Peyer's patch (tissue), 4 donors: ENCODE measurements at regions not wholly inside any gene's neighbourhood (a gene's known extent, or its start where the extent isn't known, plus 50 kb on each side); places are given as distances from the start of the nearest gene placed in this dataset.

ENCODE experiments used
- POLR2A ChIP-seq, 2 donors: fragments of 450-650 bp; IDR thresholded peaks; one replicate each; pipeline ENCODE4 v1.5.1; 2017; ENCODE audit warnings: antibody characterized with exemption in 2 of 2, mild to moderate bottlenecking in 2 of 2, moderate library complexity in 2 of 2
- TF ChIP-seq, protein P1 (sequence below), 6 experiments: fragments of 450-650 bp in 4 of 6; fragments of 200-600 bp in 2 of 6; sonication (generic) in 1 of 6; IDR thresholded peaks; one replicate each; pipeline ENCODE4 v1.5.1; 2017 to 2019; ENCODE audit warnings: antibody characterized with exemption in 6 of 6, mild to moderate bottlenecking in 3 of 6, moderate library complexity in 1 of 6

DNA sequence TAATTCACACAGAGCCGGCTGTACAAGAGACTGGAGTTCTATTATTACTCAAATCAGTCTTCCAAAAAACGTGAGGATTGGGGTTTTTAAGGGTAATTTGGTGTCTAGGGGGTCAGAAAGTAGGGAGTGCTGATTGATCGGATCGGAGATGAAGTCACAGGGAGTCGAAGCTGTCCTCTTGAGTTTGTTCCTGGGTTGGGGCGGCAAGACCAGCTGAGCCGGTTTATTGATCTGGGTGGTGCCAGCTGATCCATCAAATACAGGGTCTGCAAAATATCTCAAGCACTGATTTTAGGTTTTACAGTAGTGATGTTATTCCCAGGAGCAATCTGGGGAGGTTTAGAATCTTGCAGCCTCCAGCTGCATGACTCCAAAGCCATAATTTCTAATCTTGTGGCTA, 262.7 kb downstream of the KCNRG start:
- TF ChIP-seq, protein P1, sequence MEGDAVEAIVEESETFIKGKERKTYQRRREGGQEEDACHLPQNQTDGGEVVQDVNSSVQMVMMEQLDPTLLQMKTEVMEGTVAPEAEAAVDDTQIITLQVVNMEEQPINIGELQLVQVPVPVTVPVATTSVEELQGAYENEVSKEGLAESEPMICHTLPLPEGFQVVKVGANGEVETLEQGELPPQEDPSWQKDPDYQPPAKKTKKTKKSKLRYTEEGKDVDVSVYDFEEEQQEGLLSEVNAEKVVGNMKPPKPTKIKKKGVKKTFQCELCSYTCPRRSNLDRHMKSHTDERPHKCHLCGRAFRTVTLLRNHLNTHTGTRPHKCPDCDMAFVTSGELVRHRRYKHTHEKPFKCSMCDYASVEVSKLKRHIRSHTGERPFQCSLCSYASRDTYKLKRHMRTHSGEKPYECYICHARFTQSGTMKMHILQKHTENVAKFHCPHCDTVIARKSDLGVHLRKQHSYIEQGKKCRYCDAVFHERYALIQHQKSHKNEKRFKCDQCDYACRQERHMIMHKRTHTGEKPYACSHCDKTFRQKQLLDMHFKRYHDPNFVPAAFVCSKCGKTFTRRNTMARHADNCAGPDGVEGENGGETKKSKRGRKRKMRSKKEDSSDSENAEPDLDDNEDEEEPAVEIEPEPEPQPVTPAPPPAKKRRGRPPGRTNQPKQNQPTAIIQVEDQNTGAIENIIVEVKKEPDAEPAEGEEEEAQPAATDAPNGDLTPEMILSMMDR (IDR thresholded peaks at IDR 0.05) = no peak
- no peak for TF ChIP-seq POLR2A (IDR thresholded peaks at IDR 0.05)
